ENCODE measurements at regions not wholly inside any gene's neighbourhood (a gene's known extent, or its start where the extent isn't known, plus 50 kb on each side); places are given as distances from the start of the nearest gene placed in this dataset.
"Not testable (repeated sequence)": the region's sequence is repeated elsewhere in the genome, so short reads cannot be mapped to it uniquely, and the experiment has no call there.

DNA sequence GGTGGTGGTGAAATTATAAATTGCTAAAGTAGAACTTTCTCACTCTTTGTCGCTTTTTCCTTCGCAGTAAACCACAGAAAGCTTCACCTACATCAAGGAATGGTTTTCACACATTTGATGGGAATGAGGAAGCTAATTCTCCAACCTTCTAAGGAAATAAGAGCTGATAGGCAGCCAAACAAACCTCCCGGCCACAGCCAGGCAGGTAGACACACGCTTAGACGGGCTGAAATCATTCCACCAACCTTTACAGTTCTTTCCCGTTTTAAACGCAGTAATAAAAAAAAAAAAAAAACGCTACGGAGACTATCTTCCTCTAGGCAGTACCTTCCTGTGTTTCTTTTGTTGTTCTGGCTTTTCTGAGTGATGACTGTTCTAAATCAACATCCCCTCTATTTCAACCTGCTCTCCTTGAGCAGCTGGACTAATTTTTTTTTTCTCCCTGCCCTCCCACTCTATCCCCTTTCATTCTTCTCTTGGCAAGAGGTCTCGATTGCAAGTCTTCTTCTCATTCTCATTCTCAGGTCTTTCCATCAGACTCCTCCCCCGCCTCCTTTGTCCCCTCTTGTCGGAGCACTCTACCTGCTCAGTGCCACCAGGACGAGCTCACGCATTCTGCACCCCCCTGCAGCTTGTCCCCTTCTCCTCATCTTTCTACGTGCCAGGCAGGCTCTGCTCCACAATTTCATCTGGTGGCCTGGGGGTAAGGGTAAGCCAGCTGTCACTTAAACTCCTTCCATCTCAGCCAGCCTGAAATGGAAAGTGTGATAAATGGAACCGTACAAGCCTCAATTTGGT, 391.1 kb upstream of the MDFIC2 start:
- intact Hi-C loops (cut with DNase I) = no loop called here

DNA sequence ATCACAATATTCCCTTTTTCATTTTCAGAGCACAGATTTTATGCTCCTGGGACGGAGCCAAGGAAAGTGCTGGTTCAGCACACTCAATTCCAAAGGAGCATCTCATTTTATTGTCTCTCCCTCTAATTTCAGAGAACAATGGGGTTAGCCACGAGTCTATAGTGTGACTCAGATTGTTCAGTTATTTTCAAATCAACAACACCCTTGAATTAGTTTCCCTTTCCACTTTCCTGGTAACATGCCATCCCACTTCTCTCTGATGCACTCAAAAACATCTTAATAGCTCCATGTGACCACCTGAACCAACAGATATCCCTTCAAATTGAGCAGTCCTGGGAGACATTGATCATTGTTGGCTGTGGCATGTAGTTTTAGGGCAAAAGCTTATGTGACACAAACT, 389.7 kb upstream of the MDFIC2 start:
- intact Hi-C loops (cut with DNase I) = no loop called here
- DNase-seq (ENCODE audit: low spot score) = no peak

More for the DNA sequence above, 391.1 kb upstream of the MDFIC2 start:
- DNase-seq (ENCODE audit: low spot score) = no peak

DNA sequence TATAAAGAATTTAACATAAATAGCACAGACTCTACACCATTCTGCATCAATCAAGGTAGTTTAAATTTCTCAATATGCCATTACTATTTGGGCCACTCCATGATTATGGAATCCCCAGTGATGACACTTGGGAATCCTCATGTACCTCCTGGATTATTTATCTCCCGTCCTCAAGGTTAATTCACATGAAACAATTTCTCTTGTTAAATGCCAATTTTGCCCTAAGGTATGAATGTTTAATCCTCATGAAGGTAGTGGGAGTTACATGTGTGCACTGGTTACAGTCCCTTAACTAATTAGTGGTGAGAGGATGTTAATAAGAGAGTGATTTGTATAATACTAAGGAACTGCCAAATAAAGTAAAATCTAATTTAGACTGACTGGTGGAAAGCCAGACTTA, 372.3 kb upstream of the MDFIC2 start:
- no peak for DNase-seq (ENCODE audit: low spot score)
- intact Hi-C loops (cut with DNase I) = no loop called here

- intact Hi-C loops (cut with DNase I); DNase-seq (ENCODE audit: low spot score): not testable (repeated sequence)
These were observed 363.4 kb upstream of the MDFIC2 start for GRCh38 chr3:70675810-70676209.

DNA sequence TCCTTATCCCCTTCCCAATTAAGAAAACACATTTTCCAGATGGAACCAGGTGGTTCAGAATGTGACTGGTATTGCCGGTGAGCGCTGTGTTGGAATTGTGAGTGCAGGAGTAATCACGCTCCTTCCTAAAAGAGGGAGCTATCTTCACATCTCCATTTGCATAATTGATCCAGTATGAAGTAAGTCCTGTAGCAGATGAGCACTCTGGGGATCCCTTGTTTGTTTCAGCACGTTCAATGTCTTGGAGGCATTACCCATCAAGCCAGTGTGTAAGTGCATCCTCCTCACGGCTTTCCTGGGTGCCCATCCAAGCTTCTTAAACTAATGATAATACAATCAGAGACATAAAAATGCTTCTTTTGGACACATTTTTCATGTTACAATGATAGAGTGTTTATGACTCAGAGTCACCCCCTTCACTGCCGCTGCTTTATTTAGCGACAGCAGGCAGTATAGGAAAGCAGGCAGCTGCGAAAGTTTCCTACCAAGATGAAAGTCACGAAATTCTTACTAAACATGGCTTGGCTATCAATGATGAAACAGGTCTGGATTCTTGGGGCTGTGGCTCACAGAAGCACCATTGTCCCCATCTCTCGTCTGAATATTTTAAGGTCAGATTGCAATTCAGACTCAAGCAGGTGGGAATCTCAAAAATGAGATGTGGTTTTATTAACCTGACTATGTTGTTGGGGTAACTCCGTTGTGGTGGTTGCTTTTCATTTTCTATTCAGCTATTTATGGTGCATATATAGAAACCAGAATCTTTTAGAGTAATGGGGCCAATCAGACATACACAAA, 346.3 kb upstream of the MDFIC2 start:
- intact Hi-C loops (cut with DNase I) = no loop called here
- DNase-seq (ENCODE audit: low spot score) = no peak

DNA sequence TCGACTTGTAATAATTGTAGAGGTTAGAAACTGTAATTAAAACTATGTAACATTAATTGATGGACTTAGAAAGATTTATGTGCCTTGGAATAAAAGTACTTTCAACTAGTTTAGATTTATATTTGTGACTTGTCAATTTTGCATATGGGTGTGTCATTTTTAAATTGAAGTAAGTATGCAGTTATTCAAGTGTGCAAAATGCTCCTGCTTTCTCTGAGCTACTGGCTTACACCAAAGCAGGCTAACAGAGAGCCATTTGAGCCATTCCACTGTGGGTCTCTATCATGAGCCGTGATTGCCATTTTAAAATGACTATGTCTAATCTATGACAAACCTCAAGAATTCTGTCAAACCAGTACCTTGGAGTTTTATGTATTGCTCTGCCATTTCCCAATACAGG, 345.0 kb upstream of the MDFIC2 start:
- intact Hi-C loops (cut with DNase I) = no loop called here
- DNase-seq (ENCODE audit: low spot score) = no peak

GRCh38 chr3:70647823-70648222, 335.4 kb upstream of the MDFIC2 start:
- intact Hi-C loops (cut with DNase I) = no loop called here
- DNase-seq (ENCODE audit: low spot score) = no peak

GRCh38 chr3:70647094-70647493, 334.7 kb upstream of the MDFIC2 start:
- intact Hi-C loops (cut with DNase I) = no loop called here
- DNase-seq (ENCODE audit: low spot score) = no peak

- DNase-seq (ENCODE audit: low spot score) = no peak
These were observed 334.2 kb upstream of the MDFIC2 start for GRCh38 chr3:70646635-70647034.

GRCh38 chr3:70640481-70640880, 328.0 kb upstream of the MDFIC2 start:
- intact Hi-C loops (cut with DNase I) = no loop called here
- no peak for DNase-seq (ENCODE audit: low spot score)

More at GRCh38 chr3:70646635-70647034, 334.2 kb upstream of the MDFIC2 start:
- intact Hi-C loops (cut with DNase I) = no loop called here

GRCh38 chr3:70635301-70635700, 322.9 kb upstream of the MDFIC2 start:
- DNase-seq (ENCODE audit: low spot score) = no peak
- intact Hi-C loops (cut with DNase I) = no loop called here

- DNase-seq (ENCODE audit: low spot score) = no peak
- intact Hi-C loops (cut with DNase I) = no loop called here
These were observed 319.4 kb upstream of the MDFIC2 start for GRCh38 chr3:70631716-70632307.

DNA sequence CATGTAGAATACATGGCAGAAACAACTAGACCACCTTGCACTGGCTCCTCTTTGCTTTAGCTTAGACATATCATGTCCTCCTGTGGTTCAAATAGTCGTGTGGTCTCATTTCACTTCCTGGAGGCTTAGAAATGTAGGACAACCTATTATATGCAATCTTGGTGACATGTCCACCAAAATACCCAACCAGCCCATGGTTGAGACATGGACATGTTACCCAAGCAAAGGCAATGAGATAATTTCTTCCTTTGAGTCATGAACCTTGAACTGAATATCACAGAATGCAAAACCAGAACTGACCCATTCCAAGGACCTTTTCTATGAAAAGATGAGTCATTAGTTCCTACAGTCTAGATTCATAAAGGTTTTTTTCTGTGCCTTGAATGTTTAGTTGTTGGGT, 309.0 kb upstream of the MDFIC2 start:
- intact Hi-C loops (cut with DNase I) = no loop called here
- no peak for DNase-seq (ENCODE audit: low spot score)

DNA sequence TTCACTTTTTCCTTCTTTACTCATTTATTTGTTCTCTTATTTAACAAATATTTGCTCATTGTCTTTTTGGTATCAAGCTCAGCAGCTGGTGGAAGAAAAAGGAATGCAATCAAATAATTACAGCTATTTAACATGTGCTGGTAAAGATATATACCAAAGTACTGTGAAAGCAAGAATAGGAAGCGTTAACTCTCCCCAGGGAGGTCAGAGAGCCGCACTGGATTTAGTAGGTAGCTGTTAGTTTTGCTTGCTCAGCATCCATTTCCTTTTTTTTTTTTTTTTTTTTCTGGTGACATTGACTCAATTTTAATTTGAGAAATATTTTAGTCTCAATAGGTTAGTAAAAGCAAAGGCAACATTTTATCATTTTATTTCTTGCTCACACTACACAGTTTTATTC, 308.5 kb upstream of the MDFIC2 start:
- no peak for DNase-seq (ENCODE audit: low spot score)
- intact Hi-C loops (cut with DNase I) = no loop called here

DNA sequence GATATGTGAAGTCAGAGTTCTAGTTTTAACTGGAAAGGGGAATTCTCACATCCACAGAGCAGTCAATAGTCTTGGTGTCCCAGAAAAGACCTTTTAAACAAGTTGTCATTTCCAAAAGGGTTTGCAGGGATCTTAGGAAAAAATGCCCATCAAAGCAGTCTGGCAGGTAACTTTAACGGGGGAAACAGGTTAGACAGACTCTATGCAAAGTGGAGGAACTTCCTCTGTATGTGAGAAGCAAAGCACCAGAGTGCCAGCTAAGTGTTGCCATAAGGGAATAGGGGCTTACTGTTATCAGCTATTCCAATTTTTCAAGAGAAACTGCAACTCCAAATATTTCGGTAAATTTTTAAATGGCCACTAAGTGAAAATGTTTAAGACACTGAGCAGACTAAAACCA, 307.9 kb upstream of the MDFIC2 start:
- DNase-seq (ENCODE audit: low spot score) = no peak
- intact Hi-C loops (cut with DNase I) = no loop called here

- no peak for DNase-seq (ENCODE audit: low spot score)
- intact Hi-C loops (cut with DNase I) = no loop called here
These were observed 305.7 kb upstream of the MDFIC2 start for GRCh38 chr3:70618151-70618550.

GRCh38 chr3:70617349-70617748, 304.9 kb upstream of the MDFIC2 start:
- intact Hi-C loops (cut with DNase I); DNase-seq (ENCODE audit: low spot score): not testable (repeated sequence)

GRCh38 chr3:70615286-70615685, 302.8 kb upstream of the MDFIC2 start:
- intact Hi-C loops (cut with DNase I) = no loop called here
- no peak for DNase-seq (ENCODE audit: low spot score)

GRCh38 chr3:70614111-70614510, 301.7 kb upstream of the MDFIC2 start:
- DNase-seq (ENCODE audit: low spot score) = no peak
- intact Hi-C loops (cut with DNase I) = no loop called here

DNA sequence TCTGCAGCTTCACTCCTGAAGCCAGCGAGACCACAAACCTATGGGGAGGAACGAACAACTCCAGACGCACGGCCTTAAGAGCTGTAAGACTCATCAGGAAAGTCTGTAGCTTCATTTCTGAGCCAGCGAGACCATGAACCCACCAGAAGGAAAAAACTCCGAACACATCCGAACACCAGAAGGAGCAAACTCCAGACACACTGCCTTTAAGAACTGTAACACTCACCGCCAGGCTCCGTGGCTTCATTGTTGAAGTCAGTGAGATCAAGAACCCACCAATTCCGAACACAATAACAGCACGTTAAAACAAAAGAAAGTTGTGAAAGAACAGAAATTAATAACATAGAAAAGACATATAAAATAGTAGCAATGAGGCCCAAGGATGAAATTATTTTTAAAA, 300.5 kb upstream of the MDFIC2 start:
- DNase-seq (ENCODE audit: low spot score) = no peak
- intact Hi-C loops (cut with DNase I) = no loop called here
